Spinal cord (tissue), 9 donors: ENCODE measurements at regions not wholly inside any gene's neighbourhood (a gene's known extent, or its start where the extent isn't known, plus 50 kb on each side); places are given as distances from the start of the nearest gene placed in this dataset.

Source experiments
- DNase-seq, 6 donors: peaks; one replicate each; pipeline versions ENCODE4 v3.0.0 to v3.0.0-alpha.2; 2013 to 2015; ENCODE audit warnings: low spot score in 6 of 6, low read depth in 4 of 6
- H3K27ac ChIP-seq: one replicate; pipeline ENCODE4 v1.5.1; 2013; ENCODE audit warnings: low read depth, low read length, control low read depth
- H3K27me3 ChIP-seq: one replicate; pipeline ENCODE4 v1.6.1; 2013; ENCODE audit warnings: low read length; ENCODE audit not compliant: control insufficient read depth, insufficient read depth
- H3K36me3 ChIP-seq: one replicate; pipeline ENCODE4 v1.6.1; 2013; ENCODE audit warnings: low read length; ENCODE audit not compliant: control insufficient read depth, insufficient read depth
- H3K4me1 ChIP-seq: one replicate; pipeline ENCODE4 v1.6.1; 2013; ENCODE audit warnings: low read length; ENCODE audit not compliant: control insufficient read depth, insufficient read depth
- H3K4me3 ChIP-seq: one replicate; pipeline ENCODE4 v1.5.1; 2013; ENCODE audit warnings: low read depth, low read length, control low read depth
- H3K9me3 ChIP-seq: one replicate; pipeline ENCODE4 v1.6.1; 2013; ENCODE audit warnings: low read length; ENCODE audit not compliant: control insufficient read depth, insufficient read depth
- WGBS: methylation state at CpG from one replicate; pipeline ENCODE4 v1.1.5; 2013; ENCODE audit warnings: missing lambda C conversion rate; ENCODE audit not compliant: insufficient coverage; 5-methylcytosine and 5-hydroxymethylcytosine counted together
- donor health status: healthy.

DNA sequence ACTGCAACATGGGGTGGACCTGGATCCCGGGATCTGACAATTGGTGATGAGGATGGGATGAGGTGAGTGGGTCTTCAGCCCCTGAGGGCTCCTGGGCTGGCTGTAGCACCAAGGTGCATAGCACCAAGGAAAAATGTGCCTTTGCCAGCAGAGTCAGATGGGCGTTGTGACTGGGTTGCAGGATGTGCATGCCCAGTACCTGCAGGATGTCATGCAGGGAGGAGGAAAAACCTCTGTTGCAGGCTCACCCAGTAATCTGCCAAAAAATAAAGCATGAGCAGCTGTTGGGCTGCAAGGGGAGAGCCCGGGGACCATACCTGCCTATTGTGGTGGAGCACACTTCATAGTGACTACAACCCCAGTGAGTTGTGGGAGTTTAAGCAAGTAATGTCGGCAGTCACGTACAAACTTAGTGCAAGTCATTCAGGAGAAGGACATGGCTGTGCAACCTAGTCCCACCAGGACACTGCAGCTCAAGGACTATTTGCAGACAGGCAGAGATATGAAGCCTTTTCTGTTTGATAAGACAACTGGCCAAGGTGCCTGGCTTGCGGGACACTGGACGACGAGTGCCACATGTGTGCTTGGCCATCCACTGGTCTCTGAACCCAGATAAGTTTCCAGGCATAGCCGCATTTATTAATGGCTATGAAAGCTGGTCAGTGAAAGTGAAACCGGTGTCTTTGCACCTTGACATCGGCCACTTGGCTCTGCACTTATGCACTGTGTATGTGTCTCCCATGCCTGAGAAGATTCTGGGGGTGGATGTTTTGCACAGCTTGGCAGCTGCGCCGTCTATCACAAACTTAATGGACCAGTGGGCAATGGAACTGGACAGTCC is 499.8 kb downstream of the KCNJ2 start:
- H3K27me3 ChIP-seq = no peaks in the 10 kb centered on the region
- no peak overlapping the region for H3K4me3 ChIP-seq
- H3K36me3 ChIP-seq = no peaks in the 10 kb centered on the region
- no peaks in the 10 kb centered on the region for H3K9me3 ChIP-seq
- DNase-seq = no peak
- 98% methylated on average over 12 of the region's 13 CpGs for WGBS
- H3K27ac ChIP-seq = no peak overlapping the region
- H3K4me1 ChIP-seq = no peaks in the 10 kb centered on the region

DNA sequence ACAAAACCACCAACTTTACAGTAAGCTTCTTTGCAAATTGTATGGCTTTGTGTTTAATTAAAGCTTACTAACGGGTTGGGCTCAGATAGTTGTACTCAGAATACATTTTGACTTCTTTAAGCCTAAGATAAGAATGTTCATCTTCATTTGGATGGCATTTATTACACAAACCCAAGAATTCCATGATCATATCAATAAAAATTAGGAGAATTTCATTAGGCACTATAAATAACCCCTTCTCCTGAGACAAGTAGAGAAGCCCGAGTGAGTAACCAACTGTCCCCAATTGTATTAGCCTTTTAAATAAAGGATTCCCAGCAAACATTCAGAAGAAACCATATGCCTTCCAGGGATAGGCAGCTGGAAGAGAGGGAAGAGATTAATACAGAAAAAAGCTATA is 504.7 kb downstream of the KCNJ2 start:
- Histone ChIP-seq H3K4me1 (no peaks in the 10 kb centered on the region), H3K27me3 (no peaks in the 10 kb centered on the region), H3K36me3 (no peaks in the 10 kb centered on the region), H3K27ac (no peak overlapping the region), H3K4me3 (no peak overlapping the region), H3K9me3 (no peaks in the 10 kb centered on the region)
- DNase-seq = no peak
- WGBS = no CpG with 5 or more reads among the region's 2 CpGs

DNA sequence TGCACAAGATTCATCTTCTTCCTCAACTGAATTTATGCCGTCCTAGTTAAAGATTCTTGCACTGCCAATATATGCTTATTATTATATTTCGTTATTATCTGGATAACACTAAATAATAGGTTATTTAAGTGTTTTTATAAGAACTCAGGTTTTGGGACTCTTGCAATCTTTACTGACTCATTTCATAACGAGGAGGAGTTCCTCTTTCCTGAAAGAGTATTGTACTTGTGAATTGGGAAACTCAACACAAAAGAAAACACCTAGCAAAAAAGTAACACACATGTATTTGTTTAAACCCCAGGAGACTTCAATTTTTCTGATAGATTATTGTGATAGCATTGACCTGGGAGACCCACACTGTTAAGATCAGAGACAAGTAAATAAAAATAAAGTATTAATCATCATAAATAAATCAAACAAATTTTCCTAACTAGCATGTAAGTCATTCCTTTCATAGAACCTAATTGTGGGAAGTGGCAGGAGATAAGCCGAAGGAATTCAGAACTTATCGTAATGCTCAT is 505.8 kb downstream of the KCNJ2 start:
- H3K4me1 ChIP-seq = no peaks in the 10 kb centered on the region
- H3K4me3 ChIP-seq = no peak overlapping the region
- no peaks in the 10 kb centered on the region for H3K36me3 ChIP-seq
- no peak overlapping the region for H3K27ac ChIP-seq
- no peaks in the 10 kb centered on the region for H3K27me3 ChIP-seq
- DNase-seq = no peak
- H3K9me3 ChIP-seq = no peaks in the 10 kb centered on the region
- no CpG with 5 or more reads among the region's 5 CpGs for WGBS

DNA sequence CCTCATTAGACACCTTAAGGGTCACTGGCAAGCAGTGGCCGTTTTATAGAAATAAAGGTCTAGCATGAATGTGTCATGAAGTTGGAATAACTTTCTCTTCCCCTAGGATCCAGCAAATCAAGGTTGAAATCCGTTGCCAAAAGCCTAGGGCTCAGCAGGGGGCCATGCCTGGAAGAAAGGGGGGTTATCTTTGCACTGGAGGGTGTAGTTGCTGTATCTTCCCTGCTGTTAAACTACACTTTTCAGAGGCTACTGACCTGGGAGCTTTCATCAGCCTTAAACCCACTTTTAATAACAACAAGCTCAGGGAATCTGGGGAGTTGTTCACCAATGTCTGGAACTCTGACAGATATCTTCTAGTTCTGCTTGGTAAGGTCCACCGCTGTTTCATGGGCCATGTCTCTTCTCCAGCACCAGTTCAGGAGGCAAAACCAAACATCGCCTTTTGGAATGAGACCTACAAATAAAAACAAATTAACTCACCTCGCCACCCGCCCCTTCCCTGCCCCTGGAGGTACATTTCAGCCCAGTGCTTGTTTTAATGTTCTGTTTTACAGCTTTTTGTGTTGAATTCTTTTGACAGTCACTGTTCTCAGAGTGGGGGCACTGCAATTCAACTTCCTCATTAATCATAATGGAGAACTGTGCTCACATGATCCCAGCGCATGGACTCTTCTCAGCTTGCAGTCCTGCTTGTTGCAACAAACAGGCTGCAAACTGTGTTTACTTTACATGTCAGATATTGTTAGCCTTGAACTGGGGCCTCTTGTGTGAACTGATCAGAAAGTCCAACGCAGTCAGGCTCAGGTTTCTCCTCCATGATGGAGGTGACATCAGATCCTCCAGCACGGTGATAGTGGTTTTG is 508.7 kb downstream of the KCNJ2 start:
- Histone ChIP-seq H3K9me3 (no peaks in the 10 kb centered on the region), H3K27me3 (no peaks in the 10 kb centered on the region), H3K4me3 (no peak overlapping the region), H3K27ac (no peak overlapping the region), H3K4me1 (no peaks in the 10 kb centered on the region), H3K36me3 (no peaks in the 10 kb centered on the region)
- DNase-seq = no peak
- 74% methylated on average over 4 of the region's 9 CpGs for WGBS

DNA sequence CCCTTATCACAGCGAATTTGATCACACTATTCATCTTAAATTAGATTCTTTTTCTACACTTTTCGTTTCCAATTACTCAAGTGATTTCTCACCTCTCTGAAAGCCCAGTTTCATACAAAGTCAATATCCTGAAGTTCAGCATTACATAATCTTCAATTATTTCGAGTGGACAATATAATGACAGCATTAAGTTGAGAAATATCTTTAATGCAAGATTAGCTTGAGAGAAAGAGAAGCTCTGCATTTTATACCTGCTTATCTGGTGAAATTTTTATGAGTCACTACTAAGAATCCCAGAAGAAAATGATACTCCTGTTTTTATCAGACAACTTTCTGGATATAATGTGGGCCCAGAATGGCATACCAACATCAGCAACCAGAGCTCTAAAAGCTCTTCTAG is 509.6 kb downstream of the KCNJ2 start:
- Histone ChIP-seq H3K36me3 (no peaks in the 10 kb centered on the region), H3K4me1 (no peaks in the 10 kb centered on the region), H3K9me3 (no peaks in the 10 kb centered on the region), H3K4me3 (no peak overlapping the region), H3K27me3 (no peaks in the 10 kb centered on the region), H3K27ac (no peak overlapping the region)
- whole genome bisulfite sequencing = 100% methylated on average over 1 of the region's 3 CpGs
- DNase-seq = no peak

DNA sequence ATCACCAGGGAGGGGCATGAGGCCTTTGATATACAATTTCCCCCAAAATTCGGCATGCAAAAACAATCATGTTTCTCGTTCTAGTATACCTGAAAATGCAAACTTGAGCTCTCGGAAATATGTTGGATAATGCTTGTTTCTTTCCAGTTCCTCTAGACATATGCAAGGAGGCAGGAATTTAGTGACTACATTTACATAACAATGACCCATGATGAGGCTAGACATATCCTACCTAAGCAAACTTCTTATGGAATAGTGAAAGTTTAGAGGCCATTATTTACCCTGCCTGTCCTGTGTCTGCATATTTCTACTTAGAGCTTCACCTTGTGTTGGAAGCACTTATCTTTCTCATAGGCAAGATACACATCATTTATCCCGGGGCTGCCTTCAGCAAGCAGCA is 514.6 kb downstream of the KCNJ2 start:
- no peak for DNase-seq
- no peak overlapping the region for H3K27ac ChIP-seq
- no peaks in the 10 kb centered on the region for H3K9me3 ChIP-seq
- no peak overlapping the region for H3K4me3 ChIP-seq
- H3K27me3 ChIP-seq = no peaks in the 10 kb centered on the region
- no peaks in the 10 kb centered on the region for H3K36me3 ChIP-seq
- WGBS = no CpG with 5 or more reads among the region's 4 CpGs
- no peaks in the 10 kb centered on the region for H3K4me1 ChIP-seq

DNA sequence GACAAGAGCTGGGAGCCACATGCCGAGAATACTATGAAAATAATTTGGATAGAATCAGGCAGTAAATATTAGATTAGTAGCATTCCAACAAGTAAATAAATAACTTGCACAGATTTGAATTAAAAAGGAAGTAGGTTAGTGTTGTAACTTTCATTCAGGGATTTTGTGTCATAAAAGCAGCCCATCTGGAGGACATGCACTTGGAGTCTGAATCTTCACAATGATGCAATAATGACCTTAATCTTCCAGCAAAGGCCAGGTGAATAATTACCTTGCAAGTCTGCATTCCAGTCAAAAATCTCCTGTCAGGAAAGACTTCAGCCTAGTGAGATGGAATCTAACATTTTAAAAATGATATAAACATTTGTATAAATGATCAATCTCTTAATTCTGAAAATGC is 518.1 kb downstream of the KCNJ2 start:
- Histone ChIP-seq H3K36me3 (no peaks in the 10 kb centered on the region), H3K9me3 (no peaks in the 10 kb centered on the region), H3K4me3 (no peak overlapping the region), H3K27ac (no peak overlapping the region), H3K4me1 (no peaks in the 10 kb centered on the region), H3K27me3 (no peaks in the 10 kb centered on the region)
- DNase-seq = no peak
- no CpG with 5 or more reads among the region's 1 CpG for WGBS

DNA sequence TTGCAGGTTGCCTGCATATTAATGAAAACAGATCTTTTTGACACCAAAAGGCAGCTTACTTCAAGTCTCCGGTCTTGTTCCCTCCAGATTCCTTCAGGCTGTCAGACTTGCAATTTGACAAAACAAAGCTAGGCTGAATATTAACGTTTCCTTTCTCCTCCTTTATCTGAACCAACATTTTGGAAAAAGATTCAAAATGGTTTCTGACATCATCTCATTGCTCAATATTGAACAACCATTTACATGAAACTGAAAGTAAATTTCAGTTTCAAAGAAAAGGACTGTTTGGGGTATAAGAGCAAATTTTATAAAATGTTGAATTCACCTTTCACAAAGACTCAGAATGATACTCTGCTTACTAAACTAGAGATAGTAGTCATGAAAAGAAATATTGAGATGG is 521.8 kb downstream of the KCNJ2 start:
- Histone ChIP-seq H3K9me3 (no peaks in the 10 kb centered on the region), H3K4me3 (no peak overlapping the region), H3K36me3 (no peaks in the 10 kb centered on the region), H3K4me1 (no peaks in the 10 kb centered on the region), H3K27ac (no peak overlapping the region), H3K27me3 (no peaks in the 10 kb centered on the region)
- DNase-seq = no peak
- 100% methylated on average over 1 of the region's 2 CpGs for WGBS

DNA sequence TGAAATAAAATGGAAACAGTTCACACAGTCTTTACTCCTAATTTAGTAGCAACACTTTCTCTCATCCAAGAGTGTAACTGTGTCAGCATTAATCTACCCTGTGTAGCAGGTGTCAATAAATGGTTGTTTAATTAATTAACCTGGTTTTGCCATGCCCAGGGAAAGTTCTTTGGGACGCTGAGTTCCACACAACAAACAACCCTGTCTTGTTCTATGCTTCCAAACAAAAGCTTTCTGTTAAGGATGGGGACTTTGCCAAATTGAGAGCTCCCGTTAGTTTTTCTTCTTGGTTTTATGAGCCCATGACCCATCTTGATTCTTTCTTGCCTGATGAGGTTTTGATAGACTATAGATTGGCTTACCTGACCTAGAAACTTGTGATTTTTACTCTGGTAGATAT is 530.1 kb downstream of the KCNJ2 start:
- DNase-seq = peak in 2 of 6 donors; percentile 18 to 28
- WGBS = 33% methylated on average over 1 of the region's 2 CpGs

More for the DNA sequence above, 530.1 kb downstream of the KCNJ2 start:
- Histone ChIP-seq H3K27ac (no peak overlapping the region), H3K4me1 (no peaks in the 10 kb centered on the region), H3K36me3 (no peaks in the 10 kb centered on the region), H3K9me3 (no peaks in the 10 kb centered on the region), H3K4me3 (no peak overlapping the region), H3K27me3 (no peaks in the 10 kb centered on the region)
